HUES6 (cell line): ENCODE measurements at regions not wholly inside any gene's neighbourhood (a gene's known extent, or its start where the extent isn't known, plus 50 kb on each side); places are given as distances from the start of the nearest gene placed in this dataset.

ENCODE experiments used
- H3K27ac ChIP-seq: 2 replicates; pipeline ENCODE4 v1.7.0; 2013; ENCODE audit warnings: low read depth, mild to moderate bottlenecking, low read length, inconsistent platforms
- H3K27me3 ChIP-seq: 2 replicates; pipeline ENCODE4 v1.6.1; 2013; ENCODE audit warnings: low read length; ENCODE audit not compliant: control insufficient read depth, insufficient read depth
- H3K36me3 ChIP-seq: 2 replicates; pipeline ENCODE4 v1.6.1; 2013; ENCODE audit warnings: low read length; ENCODE audit not compliant: control insufficient read depth, insufficient read depth
- H3K4me1 ChIP-seq: 2 replicates; pipeline ENCODE4 v1.6.1; 2013; ENCODE audit warnings: low read length; ENCODE audit not compliant: control insufficient read depth, insufficient read depth
- H3K4me3 ChIP-seq: 2 replicates; pipeline ENCODE4 v1.5.1; 2013; ENCODE audit warnings: low read depth, low read length
- H3K9ac ChIP-seq: one replicate; pipeline ENCODE4 v1.6.1; 2013; ENCODE audit warnings: mild to moderate bottlenecking, low read length
- H3K9me3 ChIP-seq: 2 replicates; pipeline ENCODE4 v1.6.1; 2013; ENCODE audit warnings: low read depth, low read length; ENCODE audit not compliant: control insufficient read depth, insufficient read depth

- Histone ChIP-seq H3K4me1 (no peaks in the 10 kb centered on the region), H3K27ac (no peak overlapping the region), H3K9ac (no peak overlapping the region), H3K36me3 (no peaks in the 10 kb centered on the region), H3K4me3 (no peak overlapping the region), H3K27me3 (no peaks in the 10 kb centered on the region), H3K9me3 (no peaks in the 10 kb centered on the region)
Observed at GRCh38 chr14:25628390-25628789, 578.4 kb upstream of the STXBP6 start.

- H3K9me3 ChIP-seq: no peaks in the 10 kb centered on the region
- H3K27me3 ChIP-seq: no peaks in the 10 kb centered on the region
- no peak overlapping the region for H3K27ac ChIP-seq
- H3K4me1 ChIP-seq: no peaks in the 10 kb centered on the region
- H3K36me3 ChIP-seq: no peaks in the 10 kb centered on the region
- no peak overlapping the region for H3K9ac ChIP-seq
- H3K4me3 ChIP-seq: no peak overlapping the region
Observed at GRCh38 chr14:25626986-25627385, 577.0 kb upstream of the STXBP6 start.

- H3K27ac ChIP-seq: no peak overlapping the region
- no peak overlapping the region for H3K9ac ChIP-seq
- no peak overlapping the region for H3K4me3 ChIP-seq
- H3K36me3 ChIP-seq: no peaks in the 10 kb centered on the region
- H3K4me1 ChIP-seq: no peaks in the 10 kb centered on the region
- no peaks in the 10 kb centered on the region for H3K27me3 ChIP-seq
- H3K9me3 ChIP-seq: 0 out of 2 replicates have a peak, but pooled peaks cover 3% of the 10 kb centered on the region
Observed at GRCh38 chr14:25622763-25623162, 572.8 kb upstream of the STXBP6 start.

- Histone ChIP-seq H3K4me1 (no peaks in the 10 kb centered on the region), H3K27ac (no peak overlapping the region), H3K4me3 (no peak overlapping the region), H3K9ac (no peak overlapping the region), H3K36me3 (no peaks in the 10 kb centered on the region), H3K27me3 (no peaks in the 10 kb centered on the region), H3K9me3 (peaks cover 15% of the 10 kb centered on the region)
Observed at GRCh38 chr14:25620515-25620914, 570.6 kb upstream of the STXBP6 start.

GRCh38 chr14:25615174-25615573 is 565.2 kb upstream of the STXBP6 start:
- Histone ChIP-seq H3K4me3 (no peak overlapping the region), H3K9me3 (peaks cover 15% of the 10 kb centered on the region), H3K27ac (no peak overlapping the region)

GRCh38 chr14:25607192-25607591 is 557.2 kb upstream of the STXBP6 start:
- peaks cover 6% of the 10 kb centered on the region for H3K4me1 ChIP-seq
- no peak overlapping the region for H3K4me3 ChIP-seq
- 0 out of 2 replicates have a peak, but pooled peaks cover 5% of the 10 kb centered on the region for H3K9me3 ChIP-seq
- H3K27ac ChIP-seq: no peak overlapping the region
- no peaks in the 10 kb centered on the region for H3K27me3 ChIP-seq
- no peak overlapping the region for H3K9ac ChIP-seq
- H3K36me3 ChIP-seq: no peaks in the 10 kb centered on the region

More at GRCh38 chr14:25615174-25615573, 565.2 kb upstream of the STXBP6 start:
- H3K4me1 ChIP-seq: no peaks in the 10 kb centered on the region
- no peak overlapping the region for H3K9ac ChIP-seq
- H3K27me3 ChIP-seq: no peaks in the 10 kb centered on the region
- no peaks in the 10 kb centered on the region for H3K36me3 ChIP-seq

GRCh38 chr14:25602106-25602505 is 552.2 kb upstream of the STXBP6 start:
- Histone ChIP-seq H3K36me3 (no peaks in the 10 kb centered on the region), H3K9ac (no peak overlapping the region), H3K27me3 (no peaks in the 10 kb centered on the region), H3K9me3 (peaks cover 19% of the 10 kb centered on the region), H3K4me1 (no peaks in the 10 kb centered on the region; the same call in none of the 2 replicates), H3K27ac (no peak overlapping the region), H3K4me3 (no peak overlapping the region)

GRCh38 chr14:25588751-25589150 is 538.8 kb upstream of the STXBP6 start:
- Histone ChIP-seq H3K36me3 (no peaks in the 10 kb centered on the region), H3K4me1 (peaks cover 3% of the 10 kb centered on the region; the same call in 1 of the 2 replicates), H3K4me3 (no peak overlapping the region), H3K9ac (no peak overlapping the region), H3K9me3 (no peaks in the 10 kb centered on the region), H3K27me3 (no peaks in the 10 kb centered on the region), H3K27ac (no peak overlapping the region)

- H3K27ac ChIP-seq: no peak overlapping the region
- H3K9ac ChIP-seq: no peak overlapping the region
- peaks cover 15% of the 10 kb centered on the region; the same call in 1 of the 2 replicates for H3K4me1 ChIP-seq
- no peaks in the 10 kb centered on the region for H3K9me3 ChIP-seq
- no peaks in the 10 kb centered on the region for H3K36me3 ChIP-seq
- no peaks in the 10 kb centered on the region for H3K27me3 ChIP-seq
- H3K4me3 ChIP-seq: no peak overlapping the region
Observed at GRCh38 chr14:25574628-25575325, 524.8 kb upstream of the STXBP6 start.

GRCh38 chr14:25570483-25570882 is 520.5 kb upstream of the STXBP6 start:
- Histone ChIP-seq H3K27me3 (no peaks in the 10 kb centered on the region), H3K9me3 (no peaks in the 10 kb centered on the region), H3K4me1 (no peaks in the 10 kb centered on the region), H3K4me3 (no peak overlapping the region), H3K27ac (no peak overlapping the region), H3K36me3 (no peaks in the 10 kb centered on the region), H3K9ac (no peak overlapping the region)

GRCh38 chr14:25557466-25557865 is 507.5 kb upstream of the STXBP6 start:
- no peaks in the 10 kb centered on the region for H3K36me3 ChIP-seq
- H3K4me3 ChIP-seq: no peak overlapping the region
- no peaks in the 10 kb centered on the region for H3K4me1 ChIP-seq
- H3K9me3 ChIP-seq: no peaks in the 10 kb centered on the region
- H3K9ac ChIP-seq: no peak overlapping the region
- H3K27ac ChIP-seq: no peak overlapping the region
- H3K27me3 ChIP-seq: no peaks in the 10 kb centered on the region
